ENCODE measurements at regions not wholly inside any gene's neighbourhood (a gene's known extent, or its start where the extent isn't known, plus 50 kb on each side); places are given as distances from the start of the nearest gene placed in this dataset.
"Not testable (repeated sequence)": the region's sequence is repeated elsewhere in the genome, so short reads cannot be mapped to it uniquely, and the experiment has no call there.

DNA sequence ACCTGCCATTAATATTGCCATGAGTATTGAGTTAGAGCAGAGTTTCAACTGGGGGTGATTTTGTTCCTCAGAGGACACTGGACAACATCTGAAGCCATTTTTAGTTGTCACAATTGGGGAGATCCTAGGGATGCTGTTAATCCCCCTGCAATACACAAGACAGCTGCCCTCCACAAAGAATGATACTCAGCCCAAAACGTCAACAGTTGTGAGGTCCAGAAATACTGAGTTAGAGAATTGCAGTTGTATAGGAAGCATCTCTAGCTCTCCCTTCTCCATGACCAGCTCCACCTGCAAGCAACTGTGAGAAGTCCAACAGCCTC, 614.0 kb upstream of the CDH5 start:
- no peak for DNase-seq (ENCODE audit: low read depth in 3 of 3, low spot score in 1 of 3)

DNA sequence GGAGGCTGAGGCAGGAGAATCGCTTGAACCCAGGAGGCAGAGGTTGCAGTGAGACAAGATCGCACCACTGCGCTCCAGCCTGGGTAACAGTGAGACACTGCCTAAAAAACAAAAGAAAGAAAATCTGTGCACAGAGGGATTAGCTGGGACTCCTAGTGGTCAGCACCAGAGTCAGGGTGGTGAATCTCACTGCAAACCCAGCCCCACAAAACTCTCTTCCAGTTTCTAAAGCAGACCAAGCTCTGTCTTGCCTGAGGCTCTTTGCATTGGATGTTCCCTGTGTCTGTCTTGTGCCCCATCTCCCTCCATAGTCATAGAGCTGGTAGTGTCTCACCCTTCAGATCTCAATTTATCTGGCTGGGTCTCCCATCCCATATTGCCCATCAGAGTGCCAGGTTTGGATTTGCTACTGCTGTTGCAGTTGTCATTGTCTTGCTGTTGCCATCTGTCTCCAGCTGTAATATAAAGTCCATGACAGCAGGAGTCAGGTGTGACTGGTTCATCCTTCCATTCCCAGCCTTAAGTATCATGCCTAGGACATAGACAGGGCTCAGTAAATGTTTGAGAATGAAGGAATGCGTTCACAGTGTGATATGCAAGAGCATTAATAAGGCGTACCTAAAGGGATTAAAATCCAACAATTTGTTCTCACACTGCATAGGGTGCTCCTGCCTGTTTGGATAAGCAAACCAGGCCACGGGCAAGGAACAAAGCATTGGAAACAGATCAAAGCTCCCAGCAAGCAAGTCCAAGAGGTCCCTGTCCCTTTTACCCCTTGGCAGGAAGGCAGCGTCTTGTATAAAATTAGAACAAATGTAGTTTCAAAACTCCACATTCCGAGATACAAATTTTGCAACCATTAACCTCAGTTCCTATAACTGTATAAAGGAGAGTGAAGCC, 614.6 kb upstream of the CDH5 start:
- DNase-seq (ENCODE audit: low read depth in 3 of 3, low spot score in 1 of 3) = no peak

DNA sequence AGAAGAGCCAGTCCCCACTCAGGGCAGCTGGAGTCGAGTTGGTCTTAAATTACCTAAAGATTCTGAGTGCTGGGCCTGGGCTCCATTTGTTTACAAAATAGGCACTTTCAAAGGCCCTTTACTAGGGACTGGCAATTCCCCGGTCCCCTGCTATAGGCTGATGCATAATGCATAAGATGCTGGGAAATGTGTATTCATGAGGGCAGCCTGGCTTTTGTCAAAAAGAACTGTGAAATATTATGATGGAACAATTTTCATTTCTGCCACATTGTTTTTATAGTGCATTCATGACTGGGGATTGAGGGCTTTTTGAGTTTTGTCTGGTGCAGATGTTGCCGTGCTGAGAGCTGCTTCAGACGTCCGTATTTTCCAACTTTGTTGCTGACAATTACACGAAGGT, 617.0 kb upstream of the CDH5 start:
- no peak for DNase-seq (ENCODE audit: low read depth in 3 of 3, low spot score in 1 of 3)

DNA sequence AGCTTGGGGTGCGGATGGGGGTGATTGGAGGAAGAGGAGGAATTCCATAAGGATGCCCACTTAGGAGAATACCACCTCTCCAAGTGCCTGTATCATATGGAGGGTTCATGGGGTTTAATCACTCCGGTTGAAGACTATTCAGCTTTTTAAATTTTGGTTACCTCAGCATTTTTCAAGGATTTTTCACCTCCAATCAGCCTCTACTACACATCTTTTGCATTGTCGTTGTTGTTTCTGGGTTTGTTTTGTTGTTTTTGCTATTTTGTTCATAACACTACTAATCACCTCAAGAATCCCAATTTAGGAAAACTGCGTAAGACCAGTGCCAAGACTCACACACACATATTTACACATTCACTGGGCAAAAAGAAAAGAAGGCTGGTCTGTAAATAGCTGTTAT, 619.5 kb upstream of the CDH5 start:
- no peak for DNase-seq (ENCODE audit: low read depth in 3 of 3, low spot score in 1 of 3)

DNA sequence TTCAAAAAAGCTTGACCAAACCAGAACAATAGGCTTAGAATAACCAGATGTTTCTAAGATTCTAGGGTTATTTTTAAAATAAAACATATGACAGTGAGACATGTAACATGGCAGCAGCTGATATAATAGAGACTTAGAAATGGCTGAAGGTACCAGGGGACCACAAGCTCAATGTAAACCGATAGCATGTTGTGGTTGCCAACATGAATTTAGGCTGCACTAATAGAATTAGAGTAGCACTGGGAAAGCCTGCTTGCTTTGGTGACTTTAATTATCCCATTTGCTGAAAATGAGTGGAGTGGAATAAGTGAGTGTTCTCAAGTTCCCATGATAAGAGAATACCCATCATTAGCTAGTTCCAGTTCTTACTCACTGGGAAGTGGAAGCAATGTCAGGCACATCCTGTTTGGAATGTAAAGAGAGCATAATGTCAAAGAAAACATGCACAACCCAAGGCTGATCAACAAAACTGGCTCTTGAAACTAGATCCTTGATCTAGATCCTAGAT, 621.2 kb upstream of the CDH5 start:
- DNase-seq (ENCODE audit: low read depth in 3 of 3, low spot score in 1 of 3) = no peak

DNA sequence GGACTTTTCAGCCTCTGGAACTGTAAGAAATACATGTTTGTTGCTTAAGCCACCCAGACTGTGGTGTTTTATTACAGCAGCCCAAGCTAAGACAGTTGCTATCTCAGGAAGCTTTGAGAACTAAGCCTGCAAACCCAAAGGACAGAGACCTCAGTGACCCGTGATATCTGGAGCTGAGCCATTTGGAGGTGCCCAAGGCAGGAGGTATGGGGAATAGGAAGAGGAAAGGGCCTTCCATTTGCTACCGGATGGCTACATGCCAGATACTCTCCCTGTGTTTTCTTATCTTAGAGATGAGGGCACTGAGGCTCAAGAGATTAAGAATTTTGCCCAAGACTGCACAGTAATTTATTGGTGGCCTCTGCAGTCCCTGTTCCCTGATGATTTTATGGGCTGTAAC, 622.1 kb upstream of the CDH5 start:
- no peak for DNase-seq (ENCODE audit: low read depth in 3 of 3, low spot score in 1 of 3)

DNA sequence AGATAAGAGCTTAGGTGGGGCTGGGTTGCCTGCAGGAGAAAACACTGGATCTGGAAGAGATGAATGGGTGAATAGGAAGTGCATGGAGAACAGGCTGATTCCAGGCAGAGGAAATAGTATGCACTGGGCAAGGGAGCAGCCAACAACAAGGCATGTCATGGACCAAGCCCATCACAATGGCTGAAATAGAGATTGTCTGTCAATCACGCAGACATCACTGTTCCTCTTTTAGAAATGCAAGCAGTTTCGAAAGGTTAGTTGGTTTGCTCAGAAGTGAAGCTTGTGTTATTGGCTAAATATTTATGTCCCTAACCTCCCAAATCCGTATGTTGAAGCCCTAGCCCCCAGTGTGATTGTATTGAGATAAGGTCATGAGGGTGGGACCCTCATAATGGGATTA, 621.7 kb upstream of the CDH11 start:
- no peak for DNase-seq (ENCODE audit: low read depth in 3 of 3, low spot score in 1 of 3)

DNA sequence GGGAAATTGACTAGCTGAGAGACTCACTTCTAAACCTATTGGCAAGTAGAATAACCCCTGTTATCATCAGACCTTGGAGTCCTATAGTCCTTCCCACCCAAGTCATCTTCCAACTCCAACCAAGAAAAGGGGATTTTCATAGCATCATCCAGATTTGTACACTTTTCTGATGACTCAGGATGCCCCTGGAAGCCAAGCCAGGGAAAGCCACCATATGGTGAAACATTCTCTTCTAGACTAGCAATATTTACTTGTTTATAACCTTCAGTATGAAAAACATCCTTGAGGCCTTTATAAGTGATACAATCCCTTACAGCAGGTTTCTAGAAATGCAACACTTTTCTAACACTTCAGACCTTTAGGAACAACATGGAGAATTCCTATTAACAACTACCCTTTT, 618.8 kb upstream of the CDH11 start:
- DNase-seq (ENCODE audit: low read depth in 3 of 3, low spot score in 1 of 3) = no peak

DNA sequence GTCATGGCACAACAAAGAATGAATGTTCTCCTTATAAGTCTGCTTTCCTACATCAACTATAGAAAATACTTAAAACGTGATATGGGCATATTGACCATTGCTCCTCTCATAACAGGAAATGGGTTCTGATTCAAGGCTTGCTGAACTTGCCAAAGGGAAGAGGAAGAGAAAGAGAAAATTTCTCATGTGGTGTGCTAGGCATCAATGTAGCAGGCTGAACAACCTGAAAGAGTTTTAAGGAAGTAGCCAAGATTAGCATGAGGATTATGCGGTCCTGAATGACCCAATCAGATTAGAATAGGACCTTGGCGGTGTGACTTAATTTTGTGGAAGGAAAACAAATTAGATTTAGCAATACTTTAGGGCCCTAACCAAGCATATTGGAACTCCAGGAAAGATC, 617.7 kb upstream of the CDH11 start:
- DNase-seq (ENCODE audit: low read depth in 3 of 3, low spot score in 1 of 3) = no peak

DNA sequence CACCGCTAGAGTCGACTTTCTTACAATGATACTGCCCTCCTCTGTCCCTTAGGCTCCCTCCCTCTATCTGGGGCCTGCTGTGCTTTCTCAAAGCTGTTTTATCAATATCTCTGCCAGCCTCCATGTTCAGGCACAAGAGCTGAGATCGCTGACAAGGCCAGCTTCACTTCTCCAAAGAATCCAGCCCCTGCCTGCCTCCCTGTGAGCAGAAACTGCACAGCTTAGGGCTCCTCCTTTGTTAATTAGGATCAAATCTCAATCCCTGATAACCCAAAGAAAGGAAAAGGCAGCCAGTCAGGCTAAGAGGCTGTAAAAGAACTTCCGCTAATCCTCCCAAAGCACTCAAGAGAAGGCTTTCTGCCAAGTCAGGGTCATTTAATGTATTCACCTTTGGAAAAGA, 616.0 kb upstream of the CDH11 start:
- no peak for DNase-seq (ENCODE audit: low read depth in 3 of 3, low spot score in 1 of 3)

DNA sequence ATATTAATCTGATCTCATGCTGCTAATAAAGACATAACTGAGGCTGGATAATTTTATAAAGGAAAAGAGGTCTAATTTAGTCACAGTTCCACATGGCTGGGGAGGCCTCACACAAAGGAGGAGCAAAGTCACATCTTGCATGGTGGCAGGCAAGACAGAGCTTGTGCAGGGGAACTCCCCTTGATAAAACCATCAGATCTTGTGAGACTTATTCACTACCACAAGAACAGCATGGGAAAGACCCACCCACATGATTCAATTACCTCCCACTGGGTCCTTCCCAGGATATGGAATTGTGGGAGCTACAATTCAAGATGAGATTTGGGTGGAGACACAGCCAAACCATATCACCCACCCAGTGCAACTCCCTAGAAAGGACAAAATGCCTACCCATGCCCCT, 613.8 kb upstream of the CDH11 start:
- DNase-seq (ENCODE audit: low read depth in 3 of 3, low spot score in 1 of 3) = not testable (repeated sequence)

DNA sequence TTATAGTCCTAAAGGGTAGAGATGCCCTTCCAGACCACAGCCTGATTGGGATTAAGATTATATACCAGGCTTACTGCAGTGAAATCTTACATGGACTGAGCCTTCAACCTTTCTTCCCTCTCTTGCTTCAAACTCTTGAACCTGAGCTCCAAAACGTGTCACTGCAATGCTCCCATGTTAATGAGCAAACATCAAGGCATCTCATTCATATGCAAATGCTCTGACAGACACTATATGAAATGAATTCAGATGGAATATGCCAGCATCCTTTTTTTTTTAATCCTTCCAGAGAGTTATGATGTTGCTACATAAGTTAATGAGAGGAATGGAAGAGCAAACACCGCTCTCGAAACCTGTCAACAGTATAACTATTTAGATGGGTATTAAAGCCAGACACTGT, 611.9 kb upstream of the CDH11 start:
- no peak for DNase-seq (ENCODE audit: low read depth in 3 of 3, low spot score in 1 of 3)

DNA sequence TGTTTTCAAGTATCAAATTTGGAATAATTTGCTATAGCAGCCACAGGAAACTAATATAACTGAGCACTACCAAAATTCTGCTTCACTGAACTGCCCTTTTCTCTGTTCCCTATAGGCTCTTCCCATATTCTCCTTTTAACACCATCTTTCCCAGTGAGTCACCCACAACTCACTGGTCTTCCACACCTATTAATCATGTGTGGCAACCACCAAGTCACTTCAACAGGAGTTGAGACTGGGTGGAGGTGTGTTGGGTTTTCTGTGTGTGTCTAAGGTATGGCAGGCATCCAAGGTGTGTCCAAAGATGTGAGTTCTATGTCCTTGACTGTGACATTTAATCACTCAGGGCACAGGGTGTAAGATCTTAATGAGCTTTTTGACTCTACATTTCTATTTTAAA, 610.0 kb upstream of the CDH11 start:
- DNase-seq (ENCODE audit: low read depth in 3 of 3, low spot score in 1 of 3) = no peak

DNA sequence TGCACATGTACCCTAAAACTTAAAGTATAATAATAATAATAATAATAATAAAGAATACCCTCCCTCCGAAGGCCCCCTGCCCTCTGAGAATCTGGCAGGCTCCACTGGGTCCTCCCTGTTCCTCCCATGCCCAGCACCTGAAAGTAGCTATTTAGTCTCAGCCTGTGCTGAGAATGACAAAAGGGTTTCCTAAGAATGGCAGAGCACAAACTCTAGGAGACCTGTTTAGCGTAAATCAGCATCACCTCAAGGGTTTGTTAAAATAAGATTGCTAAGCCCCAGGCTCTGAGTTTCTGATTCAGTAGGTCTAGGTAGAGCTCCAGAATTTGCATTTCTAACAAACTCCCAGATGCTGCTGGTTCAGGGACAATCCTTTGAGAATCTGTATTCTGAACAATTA, 606.8 kb upstream of the CDH11 start:
- DNase-seq (ENCODE audit: low read depth in 3 of 3, low spot score in 1 of 3) = no peak

DNA sequence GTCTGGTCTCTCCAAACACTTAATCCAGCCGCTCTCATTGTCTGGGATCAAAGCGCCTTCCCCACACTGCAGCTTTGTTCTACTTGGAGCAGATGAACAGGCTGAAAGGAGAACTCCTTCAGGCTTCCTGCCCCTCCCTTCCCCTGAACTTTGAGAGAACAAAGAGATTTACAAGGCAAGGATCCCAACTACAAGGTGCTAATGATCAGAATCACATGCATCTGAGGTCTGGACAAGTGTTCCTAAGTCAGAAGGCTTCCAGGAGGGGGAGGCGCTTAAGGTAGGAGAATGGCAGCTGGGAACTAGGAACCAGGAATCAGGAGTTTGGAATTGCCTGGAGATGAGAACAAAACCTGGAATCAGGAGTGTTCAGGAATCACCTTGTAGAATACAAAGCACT, 606.3 kb upstream of the CDH11 start:
- no peak for DNase-seq (ENCODE audit: low read depth in 3 of 3, low spot score in 1 of 3)

DNA sequence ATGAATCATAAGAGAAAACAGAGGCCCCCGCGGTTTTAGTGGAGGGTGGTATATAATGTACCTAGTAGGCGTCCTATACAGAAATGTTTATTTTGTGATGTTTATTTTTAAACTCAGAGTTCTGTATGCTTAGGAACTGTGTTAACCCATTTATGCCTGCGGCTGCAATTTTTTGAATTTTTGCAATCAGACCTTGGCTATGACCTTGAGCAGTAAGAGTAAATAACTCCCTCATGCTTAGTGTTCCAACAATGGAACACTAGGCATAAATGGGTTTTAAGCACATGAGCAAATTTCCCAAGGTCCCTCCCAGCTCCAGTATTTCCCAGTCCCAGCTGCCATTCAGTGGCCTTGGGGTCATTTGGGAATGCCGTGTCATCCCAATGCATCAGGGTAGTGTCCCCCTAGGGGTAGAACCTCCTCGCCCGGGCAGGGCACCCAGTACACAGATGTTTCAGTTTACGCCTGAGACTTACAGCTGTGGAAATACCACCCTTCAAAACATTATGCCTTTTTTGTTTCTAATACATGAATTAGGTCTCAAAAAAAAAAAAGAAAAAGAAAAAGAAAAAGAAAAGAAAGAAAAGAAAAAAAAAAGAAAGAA, 605.8 kb upstream of the CDH11 start:
- no peak for DNase-seq (ENCODE audit: low read depth in 3 of 3, low spot score in 1 of 3)

DNA sequence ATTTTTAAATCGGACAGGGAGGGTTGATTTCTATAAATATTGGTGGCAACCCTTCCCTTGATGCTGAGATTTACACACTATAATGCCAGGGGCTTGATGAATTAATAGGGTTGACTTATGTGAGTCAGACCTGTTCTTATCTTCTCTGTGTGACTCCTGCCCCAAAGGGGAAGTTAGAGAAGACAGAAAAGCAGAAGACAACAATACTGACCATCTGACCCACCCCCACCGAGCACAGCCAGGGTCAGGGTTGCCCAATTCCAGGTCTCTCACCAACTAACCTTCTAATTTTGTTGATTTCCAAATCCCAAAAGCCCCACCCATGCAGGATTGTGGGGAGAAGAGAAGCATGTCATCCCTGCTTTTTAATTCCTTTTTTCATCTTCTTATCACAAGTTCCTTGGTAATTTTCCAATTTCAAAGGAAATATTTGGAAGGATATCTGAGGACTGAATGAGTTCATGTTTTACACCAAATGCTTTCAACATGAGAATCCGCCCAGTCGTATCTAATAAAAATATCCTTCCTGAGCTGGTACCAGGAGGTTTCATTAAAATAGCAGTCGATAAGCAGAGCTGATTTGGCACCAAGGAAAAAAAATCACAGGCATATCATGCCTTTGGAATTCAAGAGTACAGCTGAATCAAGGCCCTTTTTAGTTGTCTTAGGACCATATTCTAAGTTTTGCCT, 603.4 kb upstream of the CDH11 start:
- DNase-seq (ENCODE audit: low read depth in 3 of 3, low spot score in 1 of 3) = no peak

DNA sequence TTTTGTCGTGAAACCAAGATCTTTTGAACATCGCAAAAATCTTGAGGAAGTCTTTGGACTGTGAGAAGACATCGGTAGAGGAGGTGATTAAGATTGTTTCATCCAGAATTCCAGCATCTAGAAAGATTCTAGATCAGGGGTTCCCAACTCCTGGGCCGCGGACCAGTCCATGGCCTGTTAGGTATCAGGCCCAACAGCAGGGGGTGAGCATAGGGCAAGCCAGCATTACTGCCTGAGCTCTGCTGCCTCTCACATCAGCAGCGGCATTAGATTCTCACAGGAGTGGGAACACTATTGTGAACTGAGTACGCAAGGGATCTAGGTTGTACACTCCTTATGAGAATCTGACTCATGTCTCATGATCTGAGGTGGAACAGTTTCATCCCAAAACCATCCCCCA, 600.6 kb upstream of the CDH11 start:
- no peak for DNase-seq (ENCODE audit: low read depth in 3 of 3, low spot score in 1 of 3)

DNA sequence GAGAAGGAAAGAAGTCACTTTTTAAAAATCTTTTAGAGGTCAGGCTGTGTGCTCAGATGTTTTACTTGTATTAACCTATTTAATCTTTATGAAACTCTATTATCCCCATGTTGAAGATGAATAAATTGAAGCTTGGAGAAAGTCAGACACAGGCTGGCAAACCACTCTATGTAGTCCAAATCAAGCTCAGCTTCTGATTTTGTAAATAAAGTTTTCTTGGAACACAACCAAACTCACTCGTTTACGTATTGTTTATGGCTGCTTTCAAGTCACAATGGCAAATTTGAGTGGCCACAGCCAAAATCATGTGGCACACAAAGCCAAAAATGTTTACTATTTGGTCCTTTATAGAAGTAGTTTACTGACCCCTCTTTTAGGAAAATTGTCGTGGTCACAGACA, 596.0 kb upstream of the CDH11 start:
- no peak for DNase-seq (ENCODE audit: low read depth in 3 of 3, low spot score in 1 of 3)

DNA sequence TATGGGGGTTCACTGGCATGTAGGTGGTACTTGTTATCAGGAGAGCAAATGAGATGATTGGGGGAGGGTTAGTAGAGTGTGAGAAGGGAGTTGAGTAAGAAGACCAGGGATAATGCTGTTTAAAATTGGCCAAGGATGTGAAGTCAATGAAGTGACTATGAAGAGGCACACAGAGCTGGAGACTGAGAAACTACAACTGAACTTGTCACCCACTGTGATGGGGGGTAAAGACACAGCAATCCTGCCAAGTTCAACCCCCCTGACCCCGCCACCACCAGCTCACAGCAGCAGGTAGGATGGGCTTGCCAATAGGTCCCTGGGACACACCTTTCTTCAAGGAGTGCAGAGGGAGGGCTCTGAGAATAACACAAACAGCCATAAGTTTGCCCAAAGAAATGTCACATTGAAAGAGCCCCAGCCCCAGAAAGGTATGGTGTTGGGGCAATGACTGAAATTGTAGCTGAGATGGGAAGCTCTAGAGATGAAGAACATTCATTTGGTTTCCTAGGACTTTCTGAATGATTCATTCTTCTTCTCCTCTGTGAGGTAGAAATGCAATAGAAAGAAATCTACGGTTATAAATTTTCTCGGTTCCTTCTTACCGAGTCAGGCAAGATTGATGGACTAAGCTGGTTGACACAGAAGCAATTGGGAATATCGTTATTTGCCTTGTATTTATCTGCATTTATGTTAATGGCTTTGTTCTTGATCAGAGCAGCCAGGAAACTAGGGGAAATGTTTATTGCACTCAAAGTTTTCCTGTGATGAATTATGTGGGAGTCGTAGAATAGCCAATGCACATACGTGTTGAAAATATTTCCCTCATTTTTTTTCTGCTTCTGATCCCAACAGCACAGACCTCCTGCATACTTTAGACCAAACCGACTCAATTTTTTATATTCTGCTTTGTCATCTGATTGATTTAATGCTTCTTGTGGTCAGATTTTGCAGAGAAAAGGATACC, 595.2 kb upstream of the CDH11 start:
- no peak for DNase-seq (ENCODE audit: low read depth in 3 of 3, low spot score in 1 of 3)

DNA sequence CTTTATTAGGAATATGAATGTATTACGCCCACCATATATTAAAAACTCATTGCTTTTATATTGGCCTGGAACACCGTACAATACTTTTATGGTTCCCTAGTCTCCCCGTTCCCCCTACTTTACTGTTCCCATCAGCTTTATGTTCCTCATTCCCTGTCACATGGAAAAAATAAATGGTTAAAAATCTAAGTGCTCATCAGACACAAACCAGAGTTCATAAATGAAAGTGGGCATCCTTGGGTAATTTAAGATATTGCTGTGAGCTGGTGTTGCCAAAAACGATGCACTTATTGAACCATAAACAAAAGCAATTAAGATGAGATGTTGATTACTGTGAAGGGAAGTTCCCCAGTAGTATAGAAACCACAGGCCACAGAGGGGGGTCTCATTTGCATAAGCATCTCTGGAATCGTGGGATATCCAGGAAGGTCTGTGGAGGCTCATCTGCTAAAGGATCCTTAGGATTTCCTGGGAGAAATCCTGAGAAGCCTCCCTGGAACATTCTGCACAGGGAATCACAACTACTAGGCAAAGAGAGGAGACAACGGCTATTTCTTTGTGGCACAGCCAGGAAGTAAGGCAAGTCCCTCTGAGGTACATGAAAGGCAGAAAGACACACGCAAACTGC, 591.4 kb upstream of the CDH11 start:
- DNase-seq (ENCODE audit: low read depth in 3 of 3, low spot score in 1 of 3) = no peak
